NCI-H1105 (cell line): ENCODE measurements at regions not wholly inside any gene's neighbourhood (a gene's known extent, or its start where the extent isn't known, plus 50 kb on each side); places are given as distances from the start of the nearest gene placed in this dataset.

ENCODE experiments used
- DNase-seq: peaks from one replicate; lab custom pipeline; 2025; lab: John Stamatoyannopoulos, UW

- DNase-seq: no peak
These were observed 106.5 kb upstream of the RFC3 start for GRCh38 chr13:33711436-33711835.

- no peak for DNase-seq
These were observed 100.2 kb upstream of the RFC3 start for GRCh38 chr13:33717775-33718174.

GRCh38 chr13:33721724-33722123 lies 96.2 kb upstream of the RFC3 start:
- DNase-seq: no peak

GRCh38 chr13:33722216-33722915 lies 95.6 kb upstream of the RFC3 start:
- DNase-seq: no peak

- no peak for DNase-seq
These were observed 94.6 kb upstream of the RFC3 start for GRCh38 chr13:33723365-33723764.

- peak; percentile 56 for DNase-seq
These were observed 94.0 kb upstream of the RFC3 start for GRCh38 chr13:33723772-33724435.

GRCh38 chr13:33725340-33725739 lies 92.6 kb upstream of the RFC3 start:
- DNase-seq: no peak

GRCh38 chr13:33727297-33728083 lies 90.5 kb upstream of the RFC3 start:
- no peak for DNase-seq

GRCh38 chr13:33728271-33729037 lies 89.5 kb upstream of the RFC3 start:
- DNase-seq: no peak

- DNase-seq: no peak
These were observed 87.8 kb upstream of the RFC3 start for GRCh38 chr13:33730147-33730546.

GRCh38 chr13:33730619-33731018 lies 87.3 kb upstream of the RFC3 start:
- DNase-seq: no peak

GRCh38 chr13:33735276-33735675 lies 82.7 kb upstream of the RFC3 start:
- DNase-seq: no peak

GRCh38 chr13:33739254-33739653 lies 78.7 kb upstream of the RFC3 start:
- DNase-seq: no peak

- DNase-seq: no peak
These were observed 77.8 kb upstream of the RFC3 start for GRCh38 chr13:33740134-33740538.

GRCh38 chr13:33742321-33742720 lies 75.6 kb upstream of the RFC3 start:
- DNase-seq: no peak

GRCh38 chr13:33743438-33744368 lies 74.2 kb upstream of the RFC3 start:
- DNase-seq: no peak

- DNase-seq: peak; percentile 73
These were observed 73.2 kb upstream of the RFC3 start for GRCh38 chr13:33744589-33745369.

GRCh38 chr13:33745370-33746324 lies 72.3 kb upstream of the RFC3 start:
- DNase-seq: peak; percentile 83

- DNase-seq: no peak
These were observed 71.1 kb upstream of the RFC3 start for GRCh38 chr13:33746867-33747266.
